ENCODE measurements at regions not wholly inside any gene's neighbourhood (a gene's known extent, or its start where the extent isn't known, plus 50 kb on each side); places are given as distances from the start of the nearest gene placed in this dataset.

GRCh38 chr14:106606936-106607335 lies 1080.6 kb downstream of the TMEM121 start (continued):
- TF ChIP-seq ZGPAT (CRISPR knock-in tag; IDR thresholded peaks at IDR 0.05) (no peak), MXD3 (CRISPR knock-in tag; IDR thresholded peaks at IDR 0.05) (no peak)

- intact Hi-C loops (cut with micrococcal nuclease; ENCODE audit: unreplicated experiment), result no loop called here
- CTCF ChIA-PET (ENCODE audit: low intra/inter-chr PET ratio, low total read pairs), result no interaction called here
- Histone ChIP-seq H3K27me3 (ENCODE audit: control insufficient read depth in 1 of 2, insufficient read depth in 2 of 2, low read length in 2 of 2) (0 out of 5 replicates have a peak, but pooled peaks cover 0 to 6% of the 10 kb centered on the region in 2 experiments), H3K9ac (ENCODE audit: insufficient read depth, low read depth, low read length) (no peak overlapping the region), H3K4me1 (ENCODE audit: insufficient read depth, low read length) (no peaks in the 10 kb centered on the region), H4K20me1 (ENCODE audit: insufficient read depth, low read length) (no peaks in the 10 kb centered on the region), H3K27ac (ENCODE audit: extremely low read length, insufficient read depth, low read length) (no peak overlapping the region), H3K36me3 (replicated peaks in 1 of 2; ENCODE audit: control insufficient read depth in 1 of 2, insufficient read depth in 2 of 2, low read length in 2 of 2) (no peaks in the 10 kb centered on the region), H3K9me3 (ENCODE audit: low read length) (no peaks in the 10 kb centered on the region), H3K4me2 (ENCODE audit: low read depth, low read length) (no peak overlapping the region), H3K4me3 (replicated peaks in 1 of 3; ENCODE audit: insufficient read depth in 1 of 3, low read depth in 2 of 3, low read length in 3 of 3) (no peak overlapping the region), H2AFZ (ENCODE audit: low read length) (no peak overlapping the region), H3K79me2 (ENCODE audit: insufficient read depth, low read length) (no peaks in the 10 kb centered on the region)
- DNase-seq (ENCODE audit: low spot score), result no peak
- 6% methylated on average over 4 of the region's 4 CpGs for WGBS (ENCODE audit: low lambda C conversion rate)
- POLR2A ChIA-PET, result no interaction called here
- TF ChIP-seq ZNF296 (CRISPR knock-in tag; conservative IDR thresholded peaks at IDR 0.05), result no peak
- FAIRE-seq, result no peak
- no peak for ATAC-seq
- in situ Hi-C loops (cut with HindIII; ENCODE audit: extremely low pct_ligation_motif_present, low pct_unique_long_range_greater_than_20kb), result no loop called here
- no TSS peak for BruUV-seq (replicated peaks)
Observed at GRCh38 chr14:106610691-106611090, 1084.3 kb downstream of the TMEM121 start.

- Histone ChIP-seq H3K4me3 (replicated peaks in 1 of 3; ENCODE audit: insufficient read depth in 1 of 3, low read depth in 2 of 3, low read length in 3 of 3) (no peak overlapping the region), H3K27me3 (ENCODE audit: control insufficient read depth in 1 of 2, insufficient read depth in 2 of 2, low read length in 2 of 2) (0 out of 5 replicates have a peak, but pooled peaks cover 0 to 6% of the 10 kb centered on the region in 2 experiments), H4K20me1 (ENCODE audit: insufficient read depth, low read length) (no peaks in the 10 kb centered on the region), H3K27ac (ENCODE audit: extremely low read length, insufficient read depth, low read length) (no peak overlapping the region), H3K9ac (ENCODE audit: insufficient read depth, low read depth, low read length) (no peak overlapping the region), H2AFZ (ENCODE audit: low read length) (no peak overlapping the region), H3K4me1 (ENCODE audit: insufficient read depth, low read length) (no peaks in the 10 kb centered on the region), H3K36me3 (replicated peaks in 1 of 2; ENCODE audit: control insufficient read depth in 1 of 2, insufficient read depth in 2 of 2, low read length in 2 of 2) (no peaks in the 10 kb centered on the region), H3K9me3 (ENCODE audit: low read length) (peaks cover 9% of the 10 kb centered on the region), H3K79me2 (ENCODE audit: insufficient read depth, low read length) (no peaks in the 10 kb centered on the region), H3K4me2 (ENCODE audit: low read depth, low read length) (no peak overlapping the region)
- no peak for DNase-seq (ENCODE audit: low spot score)
- in situ Hi-C loops (cut with HindIII; ENCODE audit: extremely low pct_ligation_motif_present, low pct_unique_long_range_greater_than_20kb) (no loop called here), intact Hi-C loops (cut with micrococcal nuclease; ENCODE audit: unreplicated experiment) (no loop called here)
- BruUV-seq (replicated peaks), result no TSS peak
- 61% methylated on average over 4 of the region's 4 CpGs for WGBS (ENCODE audit: low lambda C conversion rate)
- FAIRE-seq, result no peak
- no peak for ATAC-seq
- no peak for TF ChIP-seq HOXA7 (CRISPR knock-in tag; IDR thresholded peaks at IDR 0.05)
- no peak for TF ChIP-seq ZNF747 (CRISPR knock-in tag; IDR thresholded peaks at IDR 0.05; ENCODE audit: borderline replicate concordance)
- no peak for TF ChIP-seq MIER3 (CRISPR knock-in tag; IDR thresholded peaks at IDR 0.05; ENCODE audit: borderline replicate concordance)
- no peak for TF ChIP-seq JUNB (CRISPR knock-in tag; IDR thresholded peaks at IDR 0.05; ENCODE audit: borderline replicate concordance)
- ChIA-PET CTCF (ENCODE audit: low intra/inter-chr PET ratio, low total read pairs) (no interaction called here), POLR2A (no interaction called here)
Observed at GRCh38 chr14:106613256-106613655, 1086.9 kb downstream of the TMEM121 start.

Data from HepG2 (cell line).